Activated CD4-positive, alpha-beta T cell treated with anti-CD3 and anti-CD28 coated beads for 4 hours (primary cell): ENCODE measurements at regions not wholly inside any gene's neighbourhood (a gene's known extent, or its start where the extent isn't known, plus 50 kb on each side); places are given as distances from the start of the nearest gene placed in this dataset.
"Not testable (repeated sequence)": the region's sequence is repeated elsewhere in the genome, so short reads cannot be mapped to it uniquely, and the experiment has no call there.

Source experiments
- DNase-seq, 2 donors: peaks; one replicate each; pipeline ENCODE4 v3.0.0-alpha.2; 2020

- peak; percentile 22 to 50 for DNase-seq
Observed at GRCh38 chr4:98828801-98829200, 100.1 kb downstream of the EIF4E start.

DNA sequence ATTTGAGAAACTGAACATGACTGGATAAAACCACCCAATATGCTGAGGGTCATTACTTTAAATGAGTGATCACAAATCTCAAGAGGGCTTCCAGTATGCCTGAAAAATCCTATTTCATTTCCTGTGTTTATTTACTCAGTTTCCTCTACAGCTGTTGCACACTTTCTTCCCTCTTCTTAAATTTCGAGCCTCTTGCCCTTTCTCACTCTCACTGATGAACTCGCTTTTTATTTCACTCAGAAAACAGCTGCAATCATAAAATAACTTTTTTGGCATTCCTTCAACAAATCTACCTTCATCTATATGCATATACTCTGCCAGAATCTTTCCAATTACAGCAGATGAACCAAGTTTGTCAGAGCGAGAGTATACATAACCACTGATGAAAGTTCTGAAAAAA, 101.3 kb downstream of the EIF4E start:
- DNase-seq = no peak

- no peak for DNase-seq
Observed at GRCh38 chr4:98822144-98822543, 106.8 kb downstream of the EIF4E start.

DNA sequence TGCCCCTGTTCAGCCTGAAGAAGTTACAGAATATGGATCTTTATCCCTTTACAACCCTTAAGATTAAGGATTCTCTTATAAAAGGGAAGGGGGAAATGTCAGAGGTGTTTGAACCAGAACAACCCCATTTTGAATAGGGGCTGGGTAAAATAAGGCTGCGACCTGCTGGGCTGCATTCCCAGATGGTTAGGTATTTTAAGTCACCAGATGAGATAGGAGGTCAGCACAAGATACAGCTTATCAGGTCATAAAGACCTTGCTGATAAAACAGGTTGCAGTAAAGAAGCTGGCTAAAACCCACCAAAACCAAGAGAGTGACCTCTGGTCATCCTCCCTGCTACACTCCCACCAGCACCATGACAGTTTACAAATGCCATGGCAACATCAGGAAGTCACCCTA, 110.8 kb downstream of the EIF4E start:
- not testable (repeated sequence) for DNase-seq

DNA sequence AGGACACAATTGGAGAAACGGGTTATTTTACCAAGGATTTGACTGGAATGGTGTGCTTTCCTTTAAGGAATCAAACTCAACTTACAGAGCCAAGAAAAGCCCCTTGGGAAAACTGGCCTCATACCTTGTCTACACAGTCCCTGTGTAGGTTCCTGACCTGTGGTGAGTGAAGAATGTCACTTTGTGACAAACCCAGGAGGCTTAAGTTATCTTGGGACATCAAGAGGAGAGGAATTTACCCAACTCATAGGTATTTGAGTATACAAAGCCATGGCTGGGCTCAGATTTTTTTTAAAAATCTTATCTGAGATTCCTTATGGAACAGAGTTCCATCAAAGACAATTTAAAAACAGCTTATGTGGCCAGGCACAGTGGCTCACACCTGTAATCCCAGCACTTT, 112.1 kb downstream of the EIF4E start:
- no peak for DNase-seq

DNA sequence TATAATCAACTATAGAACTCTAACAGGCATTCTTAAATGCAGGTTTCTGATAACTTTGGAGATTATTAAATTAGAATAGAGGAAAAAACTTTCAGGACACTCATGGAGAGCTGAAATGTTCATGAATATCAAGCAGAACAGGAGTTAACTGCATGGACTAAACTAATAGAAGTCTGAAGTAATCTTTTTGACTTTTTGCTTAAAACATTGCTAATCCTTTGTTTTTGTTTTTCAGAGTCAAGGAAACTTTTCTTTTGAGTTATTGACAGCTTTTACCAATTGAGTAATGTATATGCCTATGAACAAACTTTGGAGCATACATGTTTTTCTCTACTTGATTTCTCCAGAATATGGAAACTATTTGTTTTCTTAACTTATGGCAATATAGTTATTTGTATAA, 112.5 kb downstream of the EIF4E start:
- no peak for DNase-seq

- DNase-seq = no peak
Observed at GRCh38 chr4:98804403-98804802, 124.5 kb downstream of the EIF4E start.

DNA sequence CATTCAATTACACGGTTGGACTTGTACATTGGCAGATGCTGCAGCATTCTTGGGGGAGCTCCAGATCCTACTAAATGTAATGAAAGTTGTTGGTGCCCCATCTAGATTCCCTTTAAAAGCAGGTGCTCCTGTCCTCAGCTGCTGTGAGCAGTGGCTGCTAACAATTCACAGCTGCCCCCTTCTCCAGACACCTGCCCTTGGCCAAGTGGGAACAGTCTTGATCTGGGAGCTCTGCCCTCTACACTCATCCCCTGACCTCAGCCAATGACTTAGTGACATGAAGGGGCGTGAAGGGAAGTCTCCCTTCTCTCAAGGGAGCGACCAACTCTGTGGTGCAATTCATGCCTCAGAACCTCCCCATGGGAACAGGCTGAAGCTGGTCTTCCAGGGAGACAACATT, 125.7 kb downstream of the EIF4E start:
- DNase-seq = no peak

DNA sequence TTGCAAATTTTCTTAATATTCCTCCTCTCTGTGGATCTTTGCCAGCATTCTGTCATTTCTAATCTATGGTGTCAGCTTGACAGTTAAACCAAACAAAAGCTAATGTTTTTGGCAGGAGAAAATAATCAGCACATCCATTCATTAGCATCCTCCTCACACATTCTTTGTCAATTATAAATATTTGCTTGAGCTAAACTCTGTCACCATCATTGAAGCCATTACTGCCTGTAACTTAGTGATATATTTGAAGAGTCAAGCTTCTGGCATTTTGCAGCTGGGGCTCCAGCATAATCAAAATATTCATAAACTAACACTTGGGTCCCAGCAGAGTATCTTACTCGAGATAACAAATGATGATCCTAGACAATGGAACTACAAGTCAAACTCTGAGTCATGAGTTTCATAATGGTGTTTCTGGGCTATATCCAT, 126.1 kb downstream of the EIF4E start:
- DNase-seq = no peak

GRCh38 chr4:98801259-98801725, 127.6 kb downstream of the EIF4E start:
- no peak for DNase-seq

GRCh38 chr4:98796991-98797390, 131.9 kb downstream of the EIF4E start:
- DNase-seq = no peak

- peak; percentile 9 to 22 for DNase-seq
Observed at GRCh38 chr4:98794565-98795205, 134.2 kb downstream of the EIF4E start.

DNA sequence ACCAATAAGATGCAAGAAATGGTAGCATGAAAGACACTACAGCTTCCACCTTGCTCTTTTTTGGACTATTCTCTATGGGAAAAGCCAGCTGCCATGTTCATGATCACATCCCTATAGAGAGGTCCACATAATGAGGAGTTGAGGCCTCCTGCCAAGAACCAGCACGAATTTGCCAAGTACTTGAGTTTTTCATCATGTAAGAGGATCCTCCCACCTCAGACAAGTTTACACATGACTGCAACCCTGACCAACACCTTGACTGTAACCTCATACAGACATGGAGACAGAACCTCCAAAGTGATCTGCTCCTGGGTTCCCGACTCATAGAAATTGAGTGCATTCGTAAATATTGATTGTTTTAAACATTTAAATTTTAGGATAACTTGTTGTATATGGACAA, 135.2 kb upstream of the TSPAN5 start:
- DNase-seq = no peak

DNA sequence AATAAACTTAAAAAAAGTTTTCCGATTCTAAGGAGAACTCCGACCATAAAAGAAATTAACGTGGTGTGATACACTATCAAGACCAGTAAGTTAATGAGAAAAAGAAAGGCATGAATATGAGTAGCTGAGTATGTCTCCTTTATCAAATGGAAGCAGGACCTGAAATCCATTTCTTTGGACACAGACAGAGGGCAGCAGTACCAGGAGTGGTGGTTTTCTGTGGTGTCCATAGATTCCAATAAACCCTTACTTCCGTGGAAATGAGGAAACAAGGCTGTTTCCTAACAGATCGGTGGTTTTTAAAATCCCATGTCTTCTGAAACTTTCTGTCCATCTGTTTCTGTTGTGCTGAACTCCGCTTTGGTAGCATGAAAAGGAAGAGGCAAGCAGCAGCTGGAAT, 128.5 kb upstream of the TSPAN5 start:
- no peak for DNase-seq

DNA sequence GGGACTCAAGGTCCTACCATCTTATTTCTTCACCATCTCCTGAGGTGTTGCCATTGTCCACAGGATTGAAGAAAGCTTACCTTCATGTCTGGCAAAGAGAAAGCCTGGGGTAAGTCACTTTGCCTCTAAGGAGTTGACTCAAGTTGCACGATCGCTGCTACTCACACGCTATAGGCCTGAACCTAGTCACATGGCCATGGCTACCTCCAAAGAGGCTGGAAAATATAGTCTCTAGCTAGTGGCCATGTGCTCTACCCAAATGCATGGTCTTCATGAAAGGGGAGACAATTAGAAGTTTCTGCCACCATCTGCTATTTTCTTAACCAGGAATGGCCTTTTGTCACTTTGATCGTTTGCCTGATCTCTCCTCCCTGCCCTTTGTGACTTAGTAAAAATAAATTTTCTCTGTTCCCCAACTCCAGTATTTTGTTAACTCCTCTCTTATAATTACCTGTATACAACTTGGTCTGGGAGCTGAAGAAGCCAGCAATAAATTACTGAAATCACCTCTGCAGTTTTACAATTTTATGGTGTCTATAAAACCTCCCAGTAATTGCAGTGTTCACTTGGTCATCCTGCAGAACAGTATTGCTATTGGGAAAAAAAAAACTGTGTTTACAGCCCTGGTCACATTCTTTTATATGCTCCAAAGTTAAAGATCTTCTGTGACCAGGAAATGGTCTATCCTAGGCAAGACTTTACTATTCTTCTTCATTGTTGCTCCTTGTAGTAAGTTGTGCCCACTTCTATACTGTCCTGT, 126.7 kb upstream of the TSPAN5 start:
- DNase-seq = no peak

DNA sequence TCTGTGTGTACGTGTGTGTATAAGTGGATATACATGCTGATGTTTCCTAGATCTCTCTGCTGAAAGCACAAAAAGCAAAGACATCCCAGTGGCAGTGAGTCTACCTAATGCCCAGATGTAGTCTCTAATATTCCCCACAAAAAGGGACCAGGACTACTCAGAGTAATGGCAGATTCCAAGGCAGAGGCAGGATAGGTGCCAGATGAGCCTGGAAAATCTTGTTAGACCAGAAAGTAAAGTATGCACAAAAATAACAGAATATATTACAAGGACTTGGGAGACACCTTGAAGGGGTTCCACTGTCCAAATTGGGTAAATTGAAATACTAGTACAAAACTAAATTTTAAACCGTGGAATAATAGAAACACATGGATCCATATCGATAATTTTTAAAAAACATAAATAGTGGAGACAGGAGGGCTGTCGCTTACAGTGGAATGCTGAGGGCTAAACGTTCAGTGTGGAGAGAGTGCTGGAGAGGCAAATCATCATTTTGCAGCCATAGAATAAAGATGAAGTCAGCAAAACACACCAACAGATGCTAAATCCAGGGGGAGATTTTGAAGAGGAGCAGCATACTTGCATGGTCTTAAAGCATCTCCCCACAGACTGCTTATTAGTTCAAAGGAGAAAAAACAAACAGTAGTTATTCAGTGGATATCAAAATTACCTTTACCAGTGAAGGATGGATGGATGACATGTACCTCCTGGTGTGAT, 123.4 kb upstream of the TSPAN5 start:
- no peak for DNase-seq

DNA sequence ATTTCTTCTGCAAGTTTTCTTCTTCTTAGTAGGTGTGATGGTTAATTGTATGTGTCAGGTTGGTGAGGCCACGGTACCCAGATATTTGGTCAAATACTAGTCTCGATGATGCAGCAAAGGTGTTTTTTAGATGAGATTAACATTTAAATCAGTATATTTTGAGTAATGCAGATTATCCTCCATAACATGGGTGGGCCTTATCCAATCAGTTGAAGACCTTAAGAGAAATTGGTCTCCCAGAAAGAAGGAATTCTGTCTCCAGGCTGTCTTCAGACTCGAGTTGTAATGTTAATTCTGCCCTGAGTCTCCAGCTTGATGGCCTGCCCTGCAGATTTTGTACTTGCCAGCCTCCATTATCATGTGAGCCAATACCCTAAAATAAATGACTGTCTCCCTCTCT, 122.5 kb upstream of the TSPAN5 start:
- no peak for DNase-seq

DNA sequence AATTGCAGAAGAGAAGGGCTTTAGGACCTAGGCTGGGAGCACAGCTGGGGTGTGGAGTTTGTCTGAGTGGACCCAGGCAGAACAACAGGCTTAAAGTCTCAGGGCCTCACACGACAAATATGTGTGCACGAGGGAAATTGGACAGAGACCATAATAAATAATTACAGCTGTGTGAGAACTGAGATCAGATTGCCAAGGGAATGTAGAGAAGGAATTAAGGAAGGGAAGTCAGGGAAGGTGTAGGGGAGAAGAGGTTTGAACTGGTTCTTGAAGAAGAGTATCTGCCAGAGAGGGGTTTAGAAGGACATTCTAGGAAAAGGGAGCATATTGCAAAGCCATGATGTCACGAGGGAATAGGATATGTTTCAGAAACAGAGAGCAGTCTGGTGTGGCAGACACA, 120.7 kb upstream of the TSPAN5 start:
- no peak for DNase-seq

GRCh38 chr4:98778206-98778605, 119.8 kb upstream of the TSPAN5 start:
- no peak for DNase-seq

GRCh38 chr4:98775672-98776071, 117.3 kb upstream of the TSPAN5 start:
- no peak for DNase-seq

GRCh38 chr4:98773638-98774037, 115.2 kb upstream of the TSPAN5 start:
- DNase-seq = no peak

- DNase-seq = no peak
Observed at GRCh38 chr4:98771959-98772632, 113.7 kb upstream of the TSPAN5 start.

- no peak for DNase-seq
Observed at GRCh38 chr4:98765771-98766170, 107.4 kb upstream of the TSPAN5 start.
